ENCODE measurements at regions not wholly inside any gene's neighbourhood (a gene's known extent, or its start where the extent isn't known, plus 50 kb on each side); places are given as distances from the start of the nearest gene placed in this dataset.
"Not testable (repeated sequence)": the region's sequence is repeated elsewhere in the genome, so short reads cannot be mapped to it uniquely, and the experiment has no call there.

DNA sequence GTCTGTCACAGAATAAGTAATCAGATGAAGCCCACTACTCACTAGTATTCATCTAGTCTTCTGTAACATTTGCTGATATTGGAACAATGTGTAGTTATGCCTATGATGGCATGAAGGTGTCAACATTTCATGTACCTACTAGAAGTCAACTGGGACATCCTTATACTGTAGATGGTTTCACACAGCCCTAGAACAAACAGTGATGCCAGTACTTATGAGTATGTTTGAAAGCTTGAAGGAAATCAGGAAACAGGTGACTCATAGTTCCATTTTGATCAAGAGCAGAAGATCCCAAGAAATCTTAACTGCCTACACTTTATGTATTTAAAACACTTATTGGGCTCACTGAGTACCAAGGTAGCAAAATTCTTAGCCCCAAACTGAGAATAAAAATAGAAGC is 1519.6 kb downstream of the REEP3 start:
- no peaks in the 10 kb centered on the region for H3K36me3 ChIP-seq
- H3K4me3 ChIP-seq (ENCODE audit: low read depth, low read length), result no peak overlapping the region
- H3K9me3 ChIP-seq (ENCODE audit: severe bottlenecking), result no peaks in the 10 kb centered on the region
- no peak overlapping the region for H3K27ac ChIP-seq
- TF ChIP-seq, protein P1, sequence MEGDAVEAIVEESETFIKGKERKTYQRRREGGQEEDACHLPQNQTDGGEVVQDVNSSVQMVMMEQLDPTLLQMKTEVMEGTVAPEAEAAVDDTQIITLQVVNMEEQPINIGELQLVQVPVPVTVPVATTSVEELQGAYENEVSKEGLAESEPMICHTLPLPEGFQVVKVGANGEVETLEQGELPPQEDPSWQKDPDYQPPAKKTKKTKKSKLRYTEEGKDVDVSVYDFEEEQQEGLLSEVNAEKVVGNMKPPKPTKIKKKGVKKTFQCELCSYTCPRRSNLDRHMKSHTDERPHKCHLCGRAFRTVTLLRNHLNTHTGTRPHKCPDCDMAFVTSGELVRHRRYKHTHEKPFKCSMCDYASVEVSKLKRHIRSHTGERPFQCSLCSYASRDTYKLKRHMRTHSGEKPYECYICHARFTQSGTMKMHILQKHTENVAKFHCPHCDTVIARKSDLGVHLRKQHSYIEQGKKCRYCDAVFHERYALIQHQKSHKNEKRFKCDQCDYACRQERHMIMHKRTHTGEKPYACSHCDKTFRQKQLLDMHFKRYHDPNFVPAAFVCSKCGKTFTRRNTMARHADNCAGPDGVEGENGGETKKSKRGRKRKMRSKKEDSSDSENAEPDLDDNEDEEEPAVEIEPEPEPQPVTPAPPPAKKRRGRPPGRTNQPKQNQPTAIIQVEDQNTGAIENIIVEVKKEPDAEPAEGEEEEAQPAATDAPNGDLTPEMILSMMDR (IDR thresholded peaks at IDR 0.05; ENCODE audit: low read depth, low read length), result no peak
- no peak for DNase-seq
- H3K27me3 ChIP-seq (ENCODE audit: insufficient read depth, low read depth, severe bottlenecking), result no peaks in the 10 kb centered on the region

DNA sequence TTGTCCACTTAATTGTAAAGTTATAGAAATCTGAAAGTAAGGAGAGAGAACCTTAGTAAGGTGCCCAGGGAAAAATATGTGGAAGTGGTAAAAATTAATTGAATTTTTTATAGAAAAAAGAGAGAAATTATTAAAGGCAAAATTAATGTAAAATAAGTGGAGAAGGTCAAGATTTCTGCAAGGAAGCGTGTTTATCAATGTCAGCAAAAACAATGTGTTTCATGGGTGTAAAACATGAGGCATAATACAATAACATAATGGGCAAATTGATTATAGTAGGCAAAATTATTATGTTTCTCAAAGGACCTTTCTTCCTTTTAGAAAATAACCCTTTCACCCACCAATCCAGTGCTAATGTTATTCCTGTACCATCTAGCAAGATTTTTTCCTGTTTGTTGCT is 1520.1 kb downstream of the REEP3 start:
- no peak overlapping the region for H3K27ac ChIP-seq

DNA sequence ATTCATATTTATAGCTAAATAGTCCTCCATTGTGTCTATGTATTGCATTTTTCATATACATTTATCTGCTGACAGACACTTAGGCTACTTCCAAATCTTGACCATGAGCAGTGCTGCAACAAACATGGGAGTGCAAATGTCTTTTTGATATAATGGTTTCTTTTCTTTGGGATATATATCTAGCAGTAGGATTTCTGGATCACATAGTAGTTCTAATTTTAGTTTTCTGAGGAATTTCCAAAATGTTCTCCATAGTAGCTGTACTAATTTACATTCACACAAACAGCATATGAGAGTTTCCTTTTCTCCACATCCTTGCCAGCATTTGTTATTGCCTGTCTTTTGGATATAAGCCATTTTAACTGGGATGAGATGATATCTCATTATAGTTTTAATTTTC is 1521.3 kb downstream of the REEP3 start:
- TF ChIP-seq, protein P1 (IDR thresholded peaks at IDR 0.05; ENCODE audit: low read depth, low read length), result no peak
- H3K27ac ChIP-seq, result no peak overlapping the region
- no peaks in the 10 kb centered on the region for H3K9me3 ChIP-seq (ENCODE audit: severe bottlenecking)
- H3K27me3 ChIP-seq (ENCODE audit: insufficient read depth, low read depth, severe bottlenecking), result no peaks in the 10 kb centered on the region
- DNase-seq, result no peak
- no peak overlapping the region for H3K4me3 ChIP-seq (ENCODE audit: low read depth, low read length)
- H3K36me3 ChIP-seq, result no peaks in the 10 kb centered on the region

More for the DNA sequence above, 1520.1 kb downstream of the REEP3 start:
- no peaks in the 10 kb centered on the region for H3K36me3 ChIP-seq
- TF ChIP-seq, protein P1 (IDR thresholded peaks at IDR 0.05; ENCODE audit: low read depth, low read length), result no peak
- H3K9me3 ChIP-seq (ENCODE audit: severe bottlenecking), result no peaks in the 10 kb centered on the region
- no peak overlapping the region for H3K4me3 ChIP-seq (ENCODE audit: low read depth, low read length)
- DNase-seq, result no peak
- no peaks in the 10 kb centered on the region for H3K27me3 ChIP-seq (ENCODE audit: insufficient read depth, low read depth, severe bottlenecking)

DNA sequence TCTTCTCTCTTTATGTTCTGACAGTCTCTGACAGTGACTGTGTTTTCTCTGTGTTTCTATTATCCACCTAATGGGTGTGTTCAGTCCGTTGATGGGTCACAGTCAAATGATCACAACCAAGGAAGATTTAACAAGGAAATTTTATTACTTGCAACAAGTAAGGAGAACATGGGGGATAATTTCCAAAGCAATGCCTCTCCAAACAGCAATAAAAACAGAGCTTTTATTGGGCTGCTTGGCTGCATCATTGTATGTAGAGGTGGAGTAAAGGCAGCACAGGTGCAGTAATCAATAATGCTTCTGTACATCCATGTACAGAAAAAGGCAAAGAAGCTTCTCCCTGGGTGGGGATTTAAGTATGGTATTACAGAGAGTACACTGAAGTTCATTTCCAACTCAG is 1525.6 kb downstream of the REEP3 start:
- DNase-seq, result no peak
- Histone ChIP-seq H3K27ac (no peak overlapping the region), H3K36me3 (no peaks in the 10 kb centered on the region), H3K4me3 (ENCODE audit: low read depth, low read length) (no peak overlapping the region), H3K27me3 (ENCODE audit: insufficient read depth, low read depth, severe bottlenecking) (no peaks in the 10 kb centered on the region), H3K9me3 (ENCODE audit: severe bottlenecking) (peaks cover 2% of the 10 kb centered on the region)
- TF ChIP-seq, protein P1 (IDR thresholded peaks at IDR 0.05; ENCODE audit: low read depth, low read length), result no peak

DNA sequence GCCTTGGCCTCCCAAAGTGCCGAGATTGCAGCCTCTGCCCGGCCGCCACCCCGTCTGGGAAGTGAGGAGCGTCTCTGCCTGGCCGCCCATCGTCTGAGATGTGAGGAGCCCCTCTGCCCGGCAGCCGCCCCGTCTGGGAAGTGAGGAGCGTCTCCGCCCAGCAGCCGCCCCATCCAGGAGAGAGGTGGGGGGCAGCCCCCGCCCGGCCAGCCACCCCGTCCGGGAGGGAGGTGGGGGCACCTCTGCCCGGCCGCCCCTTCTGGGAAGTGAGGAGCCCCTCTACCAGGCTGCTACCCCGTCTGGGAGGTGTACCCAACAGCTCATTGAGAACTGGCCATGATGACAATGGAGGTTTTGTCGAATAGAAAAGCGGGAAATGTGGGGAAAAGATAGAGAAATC is 1530.9 kb downstream of the REEP3 start:
- not testable (repeated sequence) for H3K27me3 ChIP-seq (ENCODE audit: insufficient read depth, low read depth, severe bottlenecking); H3K4me3 ChIP-seq (ENCODE audit: low read depth, low read length); DNase-seq; H3K27ac ChIP-seq; H3K9me3 ChIP-seq (ENCODE audit: severe bottlenecking); H3K36me3 ChIP-seq

DNA sequence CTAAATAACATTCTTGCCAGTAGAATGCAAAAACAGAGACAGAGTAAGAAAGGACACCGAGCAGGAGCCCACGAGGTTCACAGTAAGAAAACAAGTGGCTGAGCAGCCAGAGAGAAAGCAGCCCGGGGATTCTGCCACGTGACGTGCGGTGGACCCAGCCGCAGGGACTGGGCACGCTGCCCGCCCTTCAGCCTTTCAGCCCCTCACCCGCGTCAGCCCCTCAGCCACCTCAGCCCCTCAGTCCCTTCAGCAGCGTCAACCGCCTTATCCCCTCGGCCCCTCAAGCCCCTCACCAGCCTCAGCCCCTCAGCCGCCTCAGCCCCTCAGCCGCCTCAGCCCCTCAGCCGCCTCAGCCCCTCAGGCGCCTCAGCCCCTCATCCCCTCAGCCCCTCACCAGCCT is 1532.2 kb downstream of the REEP3 start:
- H3K27me3 ChIP-seq (ENCODE audit: insufficient read depth, low read depth, severe bottlenecking); H3K27ac ChIP-seq; DNase-seq; H3K4me3 ChIP-seq (ENCODE audit: low read depth, low read length); H3K36me3 ChIP-seq; H3K9me3 ChIP-seq (ENCODE audit: severe bottlenecking): not testable (repeated sequence)

DNA sequence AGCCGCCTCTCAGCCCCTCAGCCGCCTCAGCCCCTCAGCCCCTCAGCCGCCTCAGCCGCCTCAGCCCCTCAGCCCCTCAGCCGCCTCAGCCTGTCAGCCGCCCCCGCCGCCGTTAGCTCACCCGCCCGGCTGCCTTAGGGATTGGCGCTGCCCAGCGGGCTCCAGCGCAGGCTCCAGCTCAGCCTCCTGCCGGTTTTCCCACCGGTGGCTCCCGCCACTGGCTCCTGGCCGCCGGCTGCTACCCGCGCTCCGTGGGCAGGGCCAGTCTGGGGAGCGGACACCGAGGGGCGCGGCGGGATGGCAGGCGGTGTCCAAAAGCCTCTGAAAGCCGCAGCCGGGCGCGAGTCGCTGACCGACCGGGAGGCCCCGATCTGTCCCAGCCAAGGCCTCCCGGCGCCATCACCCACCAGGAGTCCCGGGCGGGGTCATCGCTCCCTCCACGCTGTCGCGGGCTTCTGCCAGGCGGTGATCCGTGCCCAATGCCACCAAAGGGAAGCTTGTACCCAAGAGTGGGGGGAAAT is 1532.7 kb downstream of the REEP3 start:
- H3K27me3 ChIP-seq (ENCODE audit: insufficient read depth, low read depth, severe bottlenecking); H3K27ac ChIP-seq; H3K4me3 ChIP-seq (ENCODE audit: low read depth, low read length); H3K9me3 ChIP-seq (ENCODE audit: severe bottlenecking); H3K36me3 ChIP-seq; DNase-seq: not testable (repeated sequence)

DNA sequence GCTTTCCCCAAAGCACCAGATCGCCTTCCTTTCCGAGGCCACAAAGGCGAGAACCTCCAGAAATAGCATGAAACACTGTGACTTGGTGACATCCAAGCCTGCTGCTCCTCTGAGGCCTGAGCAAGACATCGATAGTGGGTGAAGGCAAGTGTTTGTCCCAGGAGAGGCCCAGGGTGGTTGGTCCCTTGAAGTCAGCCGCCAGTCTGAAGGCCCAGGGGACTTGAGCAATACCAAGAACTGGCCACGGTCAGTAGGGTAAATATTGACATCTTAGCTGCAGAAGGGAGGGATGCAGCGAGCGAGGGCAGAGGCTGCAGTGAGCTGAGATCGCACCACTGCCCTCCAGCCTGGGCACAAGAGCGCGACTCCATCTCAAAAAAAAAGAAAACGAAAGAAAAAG is 1533.5 kb downstream of the REEP3 start:
- H3K4me3 ChIP-seq (ENCODE audit: low read depth, low read length); H3K36me3 ChIP-seq; DNase-seq; H3K27me3 ChIP-seq (ENCODE audit: insufficient read depth, low read depth, severe bottlenecking); H3K9me3 ChIP-seq (ENCODE audit: severe bottlenecking); H3K27ac ChIP-seq: not testable (repeated sequence)
